HG02884 (cell line): ENCODE measurements at regions not wholly inside any gene's neighbourhood (a gene's known extent, or its start where the extent isn't known, plus 50 kb on each side); places are given as distances from the start of the nearest gene placed in this dataset.

Source experiments
- ATAC-seq: cut with Tn5 transposase; IDR thresholded peaks from one replicate; pipeline ENCODE4 v1.9.1; 2021; ENCODE audit warnings: mild to moderate bottlenecking, moderate library complexity; ENCODE audit not compliant: unreplicated experiment

DNA sequence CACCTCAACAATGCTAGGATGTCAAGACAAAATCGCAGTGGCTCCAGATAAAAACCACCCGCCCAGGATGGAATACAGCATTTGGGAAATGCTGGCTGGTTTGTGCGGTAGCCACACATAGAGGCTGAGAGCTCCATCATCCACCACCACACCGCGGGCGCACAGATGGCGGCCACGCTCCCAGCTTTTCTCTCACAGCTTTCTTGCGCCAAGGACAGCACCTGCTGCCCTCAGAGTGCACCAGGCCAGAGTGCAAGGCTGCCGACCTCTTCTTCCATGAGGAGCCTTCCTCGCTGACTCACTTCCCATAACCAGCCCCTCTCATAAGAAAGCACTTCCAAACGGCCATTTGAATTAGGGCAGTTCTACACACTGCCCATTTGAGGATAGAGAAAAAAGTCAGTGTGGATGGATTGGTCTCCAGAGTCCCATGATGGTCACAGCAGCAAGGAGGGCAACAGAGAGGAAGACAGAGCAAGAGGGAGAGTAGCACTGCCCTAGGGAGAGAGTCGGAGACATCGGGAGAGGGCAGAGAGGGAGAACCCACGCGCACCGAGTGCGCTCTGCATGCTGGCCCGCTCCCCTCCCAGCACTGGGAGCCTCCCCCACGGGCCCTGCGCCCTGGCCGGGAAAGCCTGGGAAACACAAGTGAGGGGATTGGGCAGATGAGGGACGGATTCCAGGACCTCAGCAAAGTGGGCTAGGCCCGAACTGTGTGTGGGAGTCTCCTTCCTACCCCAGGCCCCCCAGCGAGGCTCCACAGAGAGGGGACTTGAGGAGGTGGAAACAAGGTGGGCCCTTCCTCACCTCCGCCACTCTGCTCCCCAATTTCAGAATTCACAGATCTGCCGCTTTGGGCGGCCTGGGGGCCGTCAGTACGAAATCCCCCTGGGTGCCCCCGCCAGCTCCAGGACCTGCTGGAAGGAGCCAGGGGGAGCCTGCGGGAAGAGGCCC is 156.9 kb downstream of the USP12 start:
- no peak for ATAC-seq

DNA sequence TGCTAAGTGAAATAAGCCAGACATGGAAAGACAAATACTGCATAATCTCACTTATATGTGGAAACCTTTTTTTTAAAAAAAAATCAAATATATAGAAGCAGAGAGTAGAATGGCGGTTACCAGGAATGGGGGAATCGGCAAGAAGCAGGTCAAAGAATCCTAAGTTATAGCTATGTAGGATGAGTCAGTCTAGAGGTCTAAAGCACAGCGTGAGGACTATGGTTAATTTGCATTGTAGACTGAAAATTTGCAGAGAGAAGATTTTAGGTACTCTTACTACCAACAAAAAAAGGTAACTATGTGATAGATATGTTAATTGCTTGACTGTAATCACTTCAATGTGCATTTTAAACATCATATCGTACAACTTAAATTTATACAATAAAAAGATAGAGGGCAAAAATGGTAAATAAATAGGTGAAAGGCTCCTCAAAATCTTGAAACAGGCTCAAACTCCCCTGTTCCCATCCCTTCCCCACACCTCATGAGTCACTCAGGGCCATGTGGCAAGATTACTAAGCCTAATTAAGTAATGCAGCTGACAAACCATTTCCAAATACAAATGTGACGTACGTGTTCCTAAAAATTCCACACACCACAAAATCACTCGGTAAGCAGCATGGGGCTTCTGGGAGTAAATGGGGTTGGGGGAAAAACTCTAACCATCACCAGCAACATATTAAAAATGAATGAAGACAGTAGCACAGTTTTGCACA is 159.0 kb downstream of the USP12 start:
- ATAC-seq: no peak

DNA sequence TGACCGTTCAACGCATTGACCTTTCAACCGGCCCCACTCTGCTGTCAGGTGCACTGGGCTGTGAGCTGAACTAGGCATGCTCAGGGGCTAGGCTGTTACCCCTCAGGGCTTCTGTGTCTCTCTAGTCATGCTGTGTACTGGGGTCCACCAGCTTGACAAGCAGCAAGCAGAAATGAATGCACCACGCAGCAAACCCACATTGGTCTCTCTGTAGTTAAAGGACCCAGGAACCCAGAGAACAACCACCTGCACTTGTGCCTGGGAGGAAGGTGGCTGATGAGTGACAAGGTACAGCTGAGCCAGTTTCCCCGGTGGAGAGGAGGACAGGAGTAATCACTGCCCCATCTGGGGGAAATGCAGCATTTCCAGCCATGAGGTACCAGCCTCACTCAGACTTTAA is 159.9 kb downstream of the USP12 start:
- no peak for ATAC-seq

DNA sequence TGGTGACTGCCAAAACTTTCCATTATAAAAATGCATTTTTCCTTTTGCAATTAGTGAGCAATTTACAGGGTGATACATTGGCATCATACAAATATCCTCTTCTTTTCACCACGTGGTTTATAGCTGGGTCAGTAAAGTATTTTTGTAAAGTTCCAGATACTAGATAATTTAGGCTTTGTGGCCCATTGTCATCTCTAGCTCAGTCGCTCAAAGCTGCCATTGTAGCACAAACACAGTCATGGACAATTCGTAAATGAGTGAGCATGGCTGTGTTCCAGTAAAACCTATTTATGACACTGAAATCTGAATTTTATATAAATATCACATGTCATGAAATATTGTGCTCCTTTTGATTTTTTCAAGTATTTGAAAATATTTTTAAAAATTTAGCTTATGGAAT is 162.9 kb downstream of the USP12 start:
- no peak for ATAC-seq

DNA sequence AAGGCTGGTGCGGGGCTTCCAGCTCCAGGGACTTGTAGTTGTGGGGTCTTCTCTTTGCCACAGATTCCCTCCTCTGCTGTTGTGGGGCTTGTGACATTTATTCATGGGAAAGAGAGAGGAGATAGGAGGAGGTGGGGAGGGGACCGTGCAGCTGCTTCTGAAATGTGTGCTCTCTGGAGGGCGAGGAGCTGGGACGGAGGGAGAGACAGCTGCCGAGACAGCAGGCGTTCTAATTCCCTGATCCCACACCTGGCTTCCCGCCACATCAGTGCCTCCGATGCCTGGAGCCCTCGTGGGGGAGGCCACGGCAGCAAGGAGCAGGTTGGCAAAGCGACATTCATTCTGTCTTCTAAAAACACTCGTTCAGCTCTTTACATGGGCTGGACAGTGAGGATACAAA is 164.4 kb downstream of the USP12 start:
- no peak for ATAC-seq

DNA sequence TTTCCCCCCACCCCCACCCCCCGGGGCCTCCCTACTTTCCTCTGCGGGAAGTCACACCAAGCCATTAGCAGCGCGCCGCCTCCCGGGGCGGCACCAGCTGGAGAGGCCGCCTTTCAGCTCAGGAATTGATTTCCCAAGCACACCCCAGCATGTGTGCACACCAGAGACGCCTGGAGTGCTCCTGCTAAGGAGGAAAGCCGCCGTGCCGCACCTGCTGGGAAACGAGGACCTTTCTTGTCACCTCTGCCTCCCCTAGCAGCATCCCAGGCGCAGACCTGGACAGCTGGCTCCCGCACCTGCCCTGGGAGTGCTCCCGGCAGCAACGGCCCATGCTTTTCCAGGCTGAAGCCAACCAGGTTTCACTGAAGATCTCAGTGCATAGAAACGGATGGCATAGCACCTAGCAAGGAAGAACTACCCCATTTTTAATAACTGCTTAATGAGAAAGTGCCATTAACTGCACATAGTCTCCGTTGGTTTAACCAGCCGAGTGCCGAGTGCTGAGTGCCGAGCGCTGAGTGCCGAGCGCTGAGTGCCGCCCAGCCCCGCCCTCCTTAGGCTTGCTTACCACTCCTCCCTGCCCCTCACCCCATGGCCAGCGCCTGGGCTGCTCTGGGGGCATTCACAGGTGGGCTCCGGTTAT is 165.0 kb downstream of the USP12 start:
- no peak for ATAC-seq

DNA sequence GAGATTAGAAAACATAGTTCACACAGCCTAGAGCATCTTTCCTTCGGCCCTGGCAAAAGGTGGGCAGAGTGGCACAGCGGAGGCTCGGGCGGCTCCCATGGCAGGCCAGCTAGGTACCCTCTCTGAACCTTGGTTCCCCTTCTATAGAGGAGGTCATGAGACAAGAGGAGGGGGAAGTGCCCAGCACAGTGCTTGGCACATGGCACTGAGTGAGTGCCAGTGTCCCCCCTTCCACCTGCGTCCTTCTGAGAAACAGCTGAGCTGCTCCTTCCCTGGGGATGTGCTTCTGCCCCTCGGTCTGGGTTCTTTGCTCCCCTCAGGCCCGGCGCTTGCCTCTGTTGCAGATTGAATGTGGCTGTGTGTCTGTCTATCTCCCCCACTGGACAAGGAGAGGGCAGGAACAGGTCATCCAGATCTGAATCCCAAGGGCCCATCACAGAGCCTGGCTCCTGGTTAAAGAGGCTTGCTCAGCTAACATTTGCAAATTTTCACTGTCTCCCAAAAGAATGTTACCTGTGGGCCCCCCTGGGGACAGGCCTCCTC is 165.6 kb downstream of the USP12 start:
- no peak for ATAC-seq

DNA sequence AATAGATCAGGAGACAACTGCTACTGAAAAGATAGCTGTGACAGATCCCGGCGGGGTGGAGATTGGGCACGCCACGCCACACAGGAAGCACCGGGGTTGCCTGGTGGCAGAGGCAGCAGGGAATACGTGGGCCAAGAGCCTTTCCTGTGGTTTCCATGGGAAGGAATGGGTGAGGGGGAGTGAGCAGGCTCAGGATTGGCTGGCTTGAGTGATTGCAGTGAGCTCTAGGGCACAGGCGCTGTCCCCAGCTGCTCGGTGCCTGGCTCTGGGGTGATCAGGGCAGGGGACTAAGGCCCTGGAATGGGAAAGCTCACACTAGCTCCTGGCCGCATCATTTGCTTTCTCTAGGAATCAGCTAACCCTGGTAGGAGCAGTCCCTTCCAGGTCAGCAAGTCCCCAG is 166.1 kb downstream of the USP12 start:
- ATAC-seq: no peak

DNA sequence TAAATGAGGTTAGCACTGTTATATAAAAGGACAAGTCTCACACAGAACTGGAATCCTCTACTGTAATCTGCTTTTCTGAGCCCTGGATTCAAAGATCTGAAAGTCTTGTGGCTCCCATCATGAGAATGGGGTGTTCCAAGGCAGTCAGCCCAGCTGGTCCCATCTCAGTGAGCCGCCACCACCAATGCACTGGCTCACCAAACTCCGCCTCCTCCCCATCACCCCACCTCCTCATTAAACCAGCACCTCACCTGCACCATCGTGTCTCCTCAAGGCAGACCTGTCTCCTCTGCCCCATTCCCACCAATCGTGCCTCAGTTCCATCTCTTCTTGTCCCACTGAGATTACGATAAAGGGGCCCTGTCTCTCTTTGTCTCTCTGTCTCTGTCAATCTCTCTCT is 166.7 kb downstream of the USP12 start:
- no peak for ATAC-seq

DNA sequence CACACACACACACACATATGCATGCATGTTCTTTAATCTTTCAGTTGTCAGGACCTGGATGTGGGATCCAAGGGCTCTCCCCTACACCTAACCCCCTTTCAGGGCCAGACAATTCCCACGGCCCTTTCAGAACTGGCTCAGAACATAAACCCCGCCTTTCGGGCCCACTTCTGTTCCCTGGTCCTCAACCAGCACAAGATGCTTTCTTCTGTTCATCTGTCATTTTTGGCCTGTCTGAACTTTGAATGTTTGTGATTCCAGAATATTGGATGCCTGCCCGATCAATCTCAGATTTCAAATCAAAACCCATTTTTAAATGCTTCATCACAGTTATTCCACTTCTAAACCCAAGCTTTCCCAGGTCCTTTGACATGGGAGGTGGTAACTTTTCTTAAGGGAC is 167.3 kb downstream of the USP12 start:
- no peak for ATAC-seq

DNA sequence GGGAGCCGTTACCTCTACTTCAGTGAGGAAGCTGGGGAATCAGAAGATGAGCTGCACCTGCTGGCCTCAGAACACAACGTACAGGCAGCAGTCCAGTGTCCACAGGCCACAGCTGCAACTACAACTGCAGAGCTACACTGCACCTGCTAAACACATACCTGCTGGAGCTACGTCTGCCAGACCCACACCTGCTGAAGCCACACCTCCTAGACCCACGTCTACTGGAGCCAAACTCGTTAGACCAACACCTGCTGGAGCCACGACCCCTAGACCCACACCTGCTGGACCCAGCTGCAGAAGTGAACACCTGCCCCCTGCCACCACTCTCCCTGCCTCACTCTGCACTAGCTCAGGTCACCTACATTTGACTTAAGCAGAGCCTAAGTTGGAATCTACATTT is 169.9 kb downstream of the USP12 start:
- no peak for ATAC-seq

DNA sequence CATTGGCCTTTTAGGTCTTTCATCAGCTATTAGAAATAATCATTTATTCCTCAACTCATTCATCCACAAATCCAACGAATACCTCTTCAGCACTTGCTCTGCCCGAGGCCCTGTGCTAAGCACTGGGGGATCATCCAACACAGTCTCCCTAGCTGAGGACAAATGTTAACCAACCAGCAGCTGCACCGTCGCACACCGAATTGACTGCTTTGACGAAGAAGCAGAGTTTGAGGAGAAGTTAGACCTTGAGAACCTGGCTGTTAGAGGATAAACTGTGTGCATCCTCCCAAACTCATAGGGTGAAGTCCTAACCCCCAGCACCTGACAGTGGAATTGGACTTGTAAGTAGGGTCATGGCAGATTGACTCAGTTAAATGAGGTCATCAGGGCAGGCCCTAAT is 170.9 kb downstream of the USP12 start:
- ATAC-seq: no peak

DNA sequence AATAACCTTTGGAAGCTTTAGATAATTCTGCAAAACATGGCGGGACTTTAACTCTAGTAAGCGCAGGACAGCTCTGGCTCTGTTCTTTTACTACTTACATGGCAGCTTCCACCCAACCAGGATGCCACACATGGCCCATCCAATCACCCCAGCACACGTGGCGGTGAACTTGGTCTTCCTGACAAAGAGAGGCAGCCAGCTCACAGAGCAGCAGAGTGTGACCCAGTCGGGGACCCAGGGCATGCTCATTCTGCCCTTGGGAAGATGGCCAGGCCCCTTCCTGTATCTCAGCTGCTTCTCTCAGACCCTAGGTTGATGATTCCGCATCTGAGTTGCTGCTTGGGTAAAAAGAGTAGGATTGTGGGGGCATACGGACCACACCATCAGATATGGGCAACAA is 172.1 kb downstream of the USP12 start:
- no peak for ATAC-seq

DNA sequence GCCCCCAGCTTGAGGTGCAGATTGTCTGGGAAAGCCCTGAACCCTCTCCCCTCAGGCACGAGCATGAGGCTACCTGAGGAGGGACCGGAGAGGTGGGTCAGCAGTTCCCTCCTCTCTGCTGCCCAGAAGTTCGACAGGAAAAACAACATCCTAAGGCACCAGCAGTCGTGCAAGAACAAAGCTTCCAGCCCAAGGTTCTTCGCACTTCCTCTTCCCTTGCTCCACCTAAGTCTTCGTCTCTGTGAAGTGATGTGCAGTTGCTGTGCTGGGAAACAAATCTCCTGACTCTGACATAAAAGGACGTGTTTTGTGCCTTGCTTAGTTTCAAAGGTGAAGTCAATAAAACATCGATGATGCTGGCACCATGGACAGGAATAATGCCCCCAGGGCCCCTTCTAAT is 173.3 kb downstream of the USP12 start:
- ATAC-seq: no peak

DNA sequence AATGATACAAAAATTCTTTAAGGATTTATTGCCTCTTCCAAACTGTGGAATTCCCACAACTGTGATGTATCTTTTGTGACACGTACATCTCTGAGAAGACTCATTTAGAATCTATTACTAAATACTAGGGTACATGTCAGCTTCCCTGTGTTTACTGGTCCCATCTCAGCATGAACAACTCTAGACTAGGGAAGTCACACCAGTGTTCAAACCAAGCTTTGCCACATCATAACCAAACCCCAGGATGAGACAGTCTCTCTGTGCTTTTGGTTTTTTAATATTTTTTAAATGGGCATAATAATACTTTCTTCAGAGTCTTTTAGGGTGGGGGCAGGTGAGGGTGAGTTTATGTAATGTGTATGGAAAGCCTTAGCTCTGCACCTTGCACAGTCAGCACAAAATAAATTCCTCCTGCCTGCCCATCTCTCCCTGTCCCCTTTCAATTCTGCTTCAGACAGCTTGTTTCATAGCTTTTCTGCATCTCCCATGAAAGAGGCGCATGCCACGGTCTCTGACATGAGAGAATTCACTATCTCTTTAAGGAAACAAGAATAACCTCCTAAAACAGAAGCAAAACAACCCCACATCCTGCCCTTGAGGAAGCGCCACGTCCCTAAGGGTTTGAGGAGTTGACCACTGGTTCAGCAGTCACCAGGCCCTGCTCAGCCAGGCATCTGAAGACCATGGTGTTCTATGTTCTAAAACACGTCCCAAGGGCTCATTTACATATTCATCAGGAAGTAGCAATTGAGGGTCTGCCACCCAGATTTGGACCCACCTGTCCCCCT is 174.5 kb downstream of the USP12 start:
- ATAC-seq: peak; percentile 70

DNA sequence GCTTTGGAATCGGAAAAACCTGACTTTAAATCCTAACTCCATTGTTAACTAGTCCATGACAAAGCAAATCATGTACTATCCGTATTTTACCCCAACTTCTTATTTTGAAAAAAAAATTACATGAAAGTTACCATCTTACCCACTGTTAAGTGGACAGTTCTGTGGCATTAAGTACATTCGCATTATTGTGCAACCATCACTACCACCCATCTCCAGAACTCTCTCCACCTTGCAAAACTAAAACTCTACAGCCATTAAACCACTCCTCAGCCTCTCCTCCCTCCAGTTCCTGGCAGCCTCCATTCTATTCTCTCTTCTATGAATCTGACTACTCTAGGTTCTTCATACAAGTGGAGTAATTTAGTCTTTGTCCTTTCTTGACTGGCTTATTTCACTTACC is 176.5 kb downstream of the USP12 start:
- ATAC-seq: no peak

DNA sequence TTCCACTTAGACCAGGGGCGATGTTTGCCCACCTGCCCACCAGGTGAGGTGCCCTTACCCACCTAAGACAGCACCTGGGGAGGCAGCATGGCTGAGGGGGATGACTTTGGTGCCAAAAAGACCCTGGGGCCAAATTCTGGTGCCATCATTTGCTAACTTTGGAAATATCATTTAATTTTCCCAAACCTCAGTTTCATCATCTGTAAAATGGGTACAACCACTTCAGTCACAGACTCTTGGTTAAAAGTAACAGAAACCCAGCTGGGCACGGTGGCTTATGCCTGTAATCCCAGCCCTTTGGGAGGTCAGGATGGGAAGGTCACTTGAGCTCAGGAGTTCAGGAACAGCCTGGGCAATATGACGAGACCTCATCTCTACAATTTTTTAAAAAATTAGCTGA is 177.8 kb downstream of the USP12 start:
- no peak for ATAC-seq

DNA sequence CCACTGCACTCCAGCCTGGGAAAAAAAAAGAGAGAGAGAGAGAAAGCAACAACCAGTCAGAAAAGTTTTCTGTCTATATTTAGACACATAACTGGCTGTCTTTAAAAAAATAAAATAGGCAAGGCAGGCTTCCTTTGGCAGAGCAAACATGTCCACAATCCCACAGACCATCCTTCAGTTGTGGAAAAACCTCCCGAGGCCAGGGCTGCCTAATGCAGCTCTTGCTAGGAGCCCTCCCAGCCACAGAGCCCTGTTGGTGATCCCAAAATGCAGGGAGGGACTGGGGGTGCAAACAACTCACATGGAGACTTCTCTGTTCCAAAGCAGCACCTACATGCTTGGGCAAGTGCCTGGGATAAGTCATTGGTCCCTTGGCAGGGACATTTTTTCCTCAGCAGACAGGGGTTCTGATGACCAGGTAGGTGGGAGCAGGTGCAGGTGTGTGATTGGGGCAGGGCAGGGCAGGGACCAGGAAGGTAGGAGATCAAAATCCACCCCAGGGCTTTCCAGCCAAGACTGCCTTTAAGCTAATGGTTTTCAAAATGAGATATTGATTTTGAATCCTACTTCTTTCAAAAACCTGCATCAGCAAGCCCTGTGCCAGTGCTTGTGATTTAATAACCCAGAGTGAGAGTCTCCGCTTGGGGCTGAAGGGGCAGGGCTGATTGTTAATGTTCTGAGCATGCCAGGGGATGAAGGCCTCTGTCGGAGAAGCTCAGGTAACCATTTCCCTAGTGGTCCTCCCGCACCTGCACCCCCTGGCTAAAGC is 178.5 kb downstream of the USP12 start:
- no peak for ATAC-seq

DNA sequence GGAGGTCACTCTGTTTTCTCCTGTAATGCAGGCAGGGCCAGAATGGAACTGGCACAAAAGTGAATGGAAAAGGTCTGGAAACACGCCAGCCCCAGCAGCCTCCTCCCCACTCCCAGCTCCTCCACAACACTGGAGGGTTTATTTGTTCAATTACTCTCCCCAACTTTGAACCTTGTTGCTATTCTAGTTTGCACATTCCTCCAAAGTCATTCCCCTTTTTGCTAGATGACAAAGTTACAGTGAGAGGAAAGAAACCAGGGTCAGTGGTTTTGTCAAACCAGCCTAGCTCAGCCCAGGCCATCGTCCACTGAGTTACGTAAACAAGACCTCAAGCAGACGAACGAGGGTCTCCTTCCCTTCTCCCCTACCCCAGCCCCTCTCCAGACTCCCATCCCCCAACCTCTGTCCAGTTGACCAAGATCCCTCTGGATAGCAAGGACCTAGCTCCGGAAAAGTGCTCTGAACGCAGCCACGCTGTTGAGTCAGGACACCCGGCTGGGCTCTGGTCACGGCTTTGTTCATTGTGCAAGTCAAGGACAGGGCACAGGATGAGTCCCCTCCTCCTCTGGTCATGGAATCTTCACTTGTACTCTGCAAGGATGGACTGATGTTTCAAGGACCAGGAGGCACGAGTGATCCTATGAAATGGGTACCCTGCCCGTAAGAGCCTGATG is 180.0 kb downstream of the USP12 start:
- ATAC-seq: no peak
